ENCODE measurements at regions not wholly inside any gene's neighbourhood (a gene's known extent, or its start where the extent isn't known, plus 50 kb on each side); places are given as distances from the start of the nearest gene placed in this dataset.
"Not testable (repeated sequence)": the region's sequence is repeated elsewhere in the genome, so short reads cannot be mapped to it uniquely, and the experiment has no call there.

- Histone ChIP-seq H3K27ac (no peak overlapping the region), H3K4me3 (no peak overlapping the region)
Measured at GRCh38 chr11:91066456-91067047, 843.7 kb upstream of the CHORDC1 start.

- not testable (repeated sequence) for H3K27ac ChIP-seq, H3K4me3 ChIP-seq
Measured at GRCh38 chr11:91063399-91063798, 840.5 kb upstream of the CHORDC1 start.

GRCh38 chr11:91047882-91048281, 825.0 kb upstream of the CHORDC1 start:
- Histone ChIP-seq H3K27ac (no peak overlapping the region), H3K4me3 (no peak overlapping the region)

DNA sequence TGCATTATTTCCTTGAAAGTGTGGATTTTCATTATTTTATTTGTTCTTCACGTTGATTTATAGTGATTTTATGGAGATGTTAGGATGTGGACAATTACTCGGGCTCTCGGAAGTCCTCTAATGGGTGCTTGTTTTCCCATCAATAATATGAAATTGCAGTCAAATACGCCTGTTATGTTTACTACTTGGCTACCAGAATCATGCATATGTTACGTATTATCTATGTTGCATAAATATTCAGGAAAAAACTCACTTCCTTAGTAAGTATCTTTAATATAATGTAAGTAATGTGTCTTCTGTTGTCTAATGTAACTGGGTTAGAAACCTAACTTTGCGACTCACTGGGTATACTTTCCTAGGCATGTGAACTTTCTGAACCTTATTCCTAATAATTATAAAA, 823.4 kb upstream of the CHORDC1 start:
- H3K4me3 ChIP-seq = no peak overlapping the region
- H3K27ac ChIP-seq = no peak overlapping the region

GRCh38 chr11:91041626-91042025, 818.8 kb upstream of the CHORDC1 start:
- Histone ChIP-seq H3K4me3 (no peak overlapping the region), H3K27ac (no peak overlapping the region)

- no peak overlapping the region for H3K4me3 ChIP-seq
- H3K27ac ChIP-seq = no peak overlapping the region
Measured at GRCh38 chr11:91023731-91024130, 800.9 kb upstream of the CHORDC1 start.

GRCh38 chr11:91011503-91011902, 788.7 kb upstream of the CHORDC1 start:
- no peak overlapping the region for H3K27ac ChIP-seq
- no peak overlapping the region for H3K4me3 ChIP-seq

DNA sequence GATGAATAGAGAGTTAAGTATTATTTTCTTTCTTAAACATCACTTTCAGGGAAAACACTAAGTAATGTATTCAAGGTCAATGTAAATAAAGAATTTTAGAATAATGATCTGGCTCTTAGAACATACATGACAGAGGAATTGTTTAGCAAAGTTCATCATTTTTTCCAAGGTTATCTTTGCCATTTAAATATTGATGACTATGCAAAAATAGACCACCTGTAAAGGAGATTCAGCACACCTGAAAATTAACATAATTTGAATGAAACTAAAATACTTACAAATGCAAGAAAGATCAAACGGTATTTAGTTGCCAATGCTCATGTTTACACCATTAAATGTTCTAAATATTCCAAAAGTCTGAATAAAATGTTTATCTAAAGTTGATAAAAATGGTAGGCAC, 782.6 kb upstream of the CHORDC1 start:
- Histone ChIP-seq H3K27ac (no peak overlapping the region), H3K4me3 (no peak overlapping the region)

DNA sequence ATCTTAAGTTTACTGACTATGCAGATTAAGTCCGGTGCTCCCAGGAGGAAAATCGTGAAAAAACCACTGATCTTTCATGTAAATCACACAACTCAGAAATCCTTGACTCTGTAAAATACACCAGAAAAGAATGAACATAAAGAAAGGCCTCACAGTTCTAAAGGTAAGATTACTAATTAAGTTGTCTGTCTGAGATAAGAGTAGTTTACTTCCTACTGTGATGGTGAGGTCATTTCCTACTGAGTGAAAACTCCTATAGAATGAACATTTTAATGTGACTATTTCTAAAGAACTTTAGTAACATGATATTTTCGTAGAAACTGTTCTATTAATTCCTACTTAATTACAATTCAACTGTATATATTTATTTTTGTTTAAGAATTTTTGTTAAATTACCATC, 774.4 kb upstream of the CHORDC1 start:
- no peak overlapping the region for H3K4me3 ChIP-seq
- no peak overlapping the region for H3K27ac ChIP-seq

DNA sequence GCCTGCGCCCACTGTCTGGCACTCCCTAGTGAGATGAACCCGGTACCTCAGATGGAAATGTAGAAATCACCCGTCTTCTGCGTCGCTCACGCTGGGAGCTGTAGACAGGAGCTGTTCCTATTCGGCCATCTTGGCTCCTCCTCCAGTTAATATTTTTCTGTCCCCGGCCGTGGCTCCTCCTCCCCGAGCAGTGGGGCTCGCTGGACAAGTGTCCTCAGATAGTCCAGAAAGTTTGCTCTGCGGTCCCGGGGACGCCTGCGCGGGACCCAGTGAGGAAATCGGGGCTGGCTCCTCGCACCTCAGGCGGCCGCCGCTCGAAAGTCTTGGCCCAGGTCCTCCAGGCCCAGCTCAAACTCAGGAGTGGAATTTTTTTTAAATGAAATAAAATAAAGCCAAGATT, 749.3 kb upstream of the CHORDC1 start:
- not testable (repeated sequence) for H3K4me3 ChIP-seq, H3K27ac ChIP-seq

GRCh38 chr11:90947930-90948329, 725.1 kb upstream of the CHORDC1 start:
- H3K4me3 ChIP-seq = no peak overlapping the region
- no peak overlapping the region for H3K27ac ChIP-seq

DNA sequence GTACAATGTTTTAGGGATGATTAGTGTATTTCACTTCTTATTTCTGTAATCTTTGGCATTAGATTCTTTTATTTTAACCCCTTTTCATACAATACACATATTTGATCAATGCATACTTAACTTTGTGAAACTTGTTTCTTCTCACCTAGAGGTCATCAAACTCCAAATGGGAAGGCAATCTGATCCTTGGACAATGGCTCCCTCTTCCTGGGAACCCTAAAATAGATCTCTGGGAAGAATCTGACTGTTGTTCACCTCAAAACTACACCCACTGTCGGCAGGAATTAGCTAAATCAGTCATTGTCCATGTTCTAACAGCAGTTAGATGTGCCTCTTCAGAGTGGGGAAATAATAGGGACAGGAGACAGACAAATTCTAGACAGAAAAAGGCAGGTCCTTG, 707.4 kb upstream of the CHORDC1 start:
- Histone ChIP-seq H3K27ac (no peak overlapping the region), H3K4me3 (no peak overlapping the region)

DNA sequence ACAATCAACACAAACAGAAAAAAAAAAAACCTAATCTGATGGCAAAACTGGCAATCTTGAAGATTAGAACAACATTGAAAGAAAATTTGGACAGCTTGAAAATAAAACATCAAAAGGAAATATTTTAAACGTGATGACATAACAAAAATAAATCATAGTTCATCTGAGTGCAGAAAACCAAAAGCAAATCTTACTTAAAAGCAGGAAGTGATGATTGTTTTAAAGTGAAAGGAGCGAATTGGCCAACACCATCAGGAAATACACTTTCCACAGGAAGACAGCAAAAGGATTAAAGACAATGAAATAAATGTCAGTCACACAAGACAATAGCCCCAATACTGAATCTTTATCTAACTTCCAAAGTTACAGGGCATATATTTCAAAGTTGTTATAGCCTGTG, 696.5 kb upstream of the CHORDC1 start:
- no peak overlapping the region for H3K27ac ChIP-seq

GRCh38 chr11:90916706-90917105, 693.9 kb upstream of the CHORDC1 start:
- no peak overlapping the region for H3K4me3 ChIP-seq
- H3K27ac ChIP-seq = no peak overlapping the region

More for the DNA sequence above, 696.5 kb upstream of the CHORDC1 start:
- no peak overlapping the region for H3K4me3 ChIP-seq

- Histone ChIP-seq H3K27ac (no peak overlapping the region), H3K4me3 (no peak overlapping the region)
Measured at GRCh38 chr11:90913131-90913668, 690.4 kb upstream of the CHORDC1 start.

DNA sequence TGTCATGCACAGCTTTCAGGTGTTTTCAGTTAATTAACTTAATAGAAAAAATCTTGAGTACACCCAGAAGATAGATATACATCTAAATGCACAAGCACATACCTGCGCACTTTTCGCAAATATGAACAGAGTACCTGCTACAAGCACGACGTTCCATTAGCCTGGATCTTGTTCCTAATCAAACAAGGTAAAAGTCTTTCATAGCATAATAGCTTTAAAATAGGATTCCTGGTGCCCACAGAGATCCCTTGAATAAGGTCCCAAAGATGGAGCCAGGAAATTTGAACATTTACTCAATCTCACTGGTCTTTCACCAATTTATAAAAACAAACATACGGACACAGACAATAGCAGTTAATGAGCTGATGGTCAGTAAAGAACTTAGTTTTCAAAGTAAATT, 689.8 kb upstream of the CHORDC1 start:
- Histone ChIP-seq H3K27ac (no peak overlapping the region), H3K4me3 (no peak overlapping the region)

- H3K4me3 ChIP-seq = no peak overlapping the region
- no peak overlapping the region for H3K27ac ChIP-seq
Measured at GRCh38 chr11:90911192-90911591, 688.3 kb upstream of the CHORDC1 start.

- Histone ChIP-seq H3K4me3 (no peak overlapping the region), H3K27ac (no peak overlapping the region)
Measured at GRCh38 chr11:90908074-90908473, 685.2 kb upstream of the CHORDC1 start.

GRCh38 chr11:90895850-90896249, 673.0 kb upstream of the CHORDC1 start:
- Histone ChIP-seq H3K4me3 (no peak overlapping the region), H3K27ac (no peak overlapping the region)

- Histone ChIP-seq H3K4me3 (no peak overlapping the region), H3K27ac (no peak overlapping the region)
Measured at GRCh38 chr11:90890347-90890746, 667.5 kb upstream of the CHORDC1 start.

- no peak overlapping the region for H3K4me3 ChIP-seq
- H3K27ac ChIP-seq = no peak overlapping the region
Measured at GRCh38 chr11:90884181-90884580, 661.3 kb upstream of the CHORDC1 start.

DNA sequence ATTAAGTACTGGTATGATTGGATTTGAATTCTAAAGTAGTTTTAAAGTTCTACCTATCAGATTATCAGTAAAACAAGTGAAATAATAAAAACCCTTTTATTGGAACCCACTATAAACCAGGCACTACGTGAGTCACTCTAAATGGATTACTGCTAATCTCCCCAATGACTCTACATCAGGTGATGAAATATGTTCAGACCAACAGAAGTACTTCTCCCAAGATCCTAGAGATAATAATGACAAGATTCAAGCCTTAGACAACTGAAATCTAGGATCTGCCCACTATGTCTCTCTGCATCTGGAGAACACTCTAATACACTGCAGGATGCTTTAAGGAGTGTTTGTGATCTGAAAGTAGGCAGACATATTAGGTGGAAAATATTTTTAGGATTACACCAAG, 652.1 kb upstream of the CHORDC1 start:
- Histone ChIP-seq H3K27ac (no peak overlapping the region), H3K4me3 (no peak overlapping the region)

Measured in skin epidermis (tissue), 12 donors.